Ishikawa (cell line): ENCODE measurements at regions not wholly inside any gene's neighbourhood (a gene's known extent, or its start where the extent isn't known, plus 50 kb on each side); places are given as distances from the start of the nearest gene placed in this dataset.

Experiments used
- CEBPB ChIP-seq: IDR thresholded peaks from 2 replicates; pipeline ENCODE4 v1.6.1; 2012
- CREB1 ChIP-seq: IDR thresholded peaks from 2 replicates; pipeline ENCODE4 v1.6.1; 2012; ENCODE audit warnings: low read depth
- EGR1 ChIP-seq: IDR thresholded peaks from 2 replicates; pipeline ENCODE4 v1.6.1; 2012
- EP300 ChIP-seq: IDR thresholded peaks from 2 replicates; pipeline ENCODE4 v1.6.1; 2012; ENCODE audit warnings: borderline replicate concordance
- MAX ChIP-seq: IDR thresholded peaks from 2 replicates; pipeline ENCODE4 v1.6.1; 2012
- NFIC ChIP-seq: IDR thresholded peaks from 2 replicates; pipeline ENCODE4 v1.6.1; 2012
- TAF1 ChIP-seq: IDR thresholded peaks from 2 replicates; pipeline ENCODE4 v1.6.1; 2012; ENCODE audit warnings: low read depth, mild to moderate bottlenecking
- TCF12 ChIP-seq: IDR thresholded peaks from 2 replicates; pipeline ENCODE4 v1.6.1; 2012; ENCODE audit warnings: low read depth
- YY1 ChIP-seq: IDR thresholded peaks from 2 replicates; pipeline ENCODE4 v1.6.1; 2012; ENCODE audit warnings: low read depth
- ZBTB7A ChIP-seq: IDR thresholded peaks from 2 replicates; pipeline ENCODE4 v1.6.1; 2012; ENCODE audit warnings: low read depth
- TF ChIP-seq, protein P1 (sequence below): IDR thresholded peaks from 2 replicates; pipeline ENCODE4 v1.6.1; 2012
- TF ChIP-seq, protein P2 (sequence below): IDR thresholded peaks from 2 replicates; pipeline ENCODE4 v1.6.1; 2012; ENCODE audit warnings: low read depth, mild to moderate bottlenecking

GRCh38 chr1:90354704-90355103 lies 359.8 kb downstream of the ZNF326 start:
- TF ChIP-seq EP300 (no peak), ZBTB7A (no peak), MAX (no peak), YY1 (no peak), CREB1 (no peak), TAF1 (no peak), NFIC (no peak), EGR1 (no peak), TCF12 (no peak), CEBPB (no peak)
- TF ChIP-seq, protein P1, sequence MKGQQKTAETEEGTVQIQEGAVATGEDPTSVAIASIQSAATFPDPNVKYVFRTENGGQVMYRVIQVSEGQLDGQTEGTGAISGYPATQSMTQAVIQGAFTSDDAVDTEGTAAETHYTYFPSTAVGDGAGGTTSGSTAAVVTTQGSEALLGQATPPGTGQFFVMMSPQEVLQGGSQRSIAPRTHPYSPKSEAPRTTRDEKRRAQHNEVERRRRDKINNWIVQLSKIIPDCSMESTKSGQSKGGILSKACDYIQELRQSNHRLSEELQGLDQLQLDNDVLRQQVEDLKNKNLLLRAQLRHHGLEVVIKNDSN = no peak
- TF ChIP-seq, protein P2, sequence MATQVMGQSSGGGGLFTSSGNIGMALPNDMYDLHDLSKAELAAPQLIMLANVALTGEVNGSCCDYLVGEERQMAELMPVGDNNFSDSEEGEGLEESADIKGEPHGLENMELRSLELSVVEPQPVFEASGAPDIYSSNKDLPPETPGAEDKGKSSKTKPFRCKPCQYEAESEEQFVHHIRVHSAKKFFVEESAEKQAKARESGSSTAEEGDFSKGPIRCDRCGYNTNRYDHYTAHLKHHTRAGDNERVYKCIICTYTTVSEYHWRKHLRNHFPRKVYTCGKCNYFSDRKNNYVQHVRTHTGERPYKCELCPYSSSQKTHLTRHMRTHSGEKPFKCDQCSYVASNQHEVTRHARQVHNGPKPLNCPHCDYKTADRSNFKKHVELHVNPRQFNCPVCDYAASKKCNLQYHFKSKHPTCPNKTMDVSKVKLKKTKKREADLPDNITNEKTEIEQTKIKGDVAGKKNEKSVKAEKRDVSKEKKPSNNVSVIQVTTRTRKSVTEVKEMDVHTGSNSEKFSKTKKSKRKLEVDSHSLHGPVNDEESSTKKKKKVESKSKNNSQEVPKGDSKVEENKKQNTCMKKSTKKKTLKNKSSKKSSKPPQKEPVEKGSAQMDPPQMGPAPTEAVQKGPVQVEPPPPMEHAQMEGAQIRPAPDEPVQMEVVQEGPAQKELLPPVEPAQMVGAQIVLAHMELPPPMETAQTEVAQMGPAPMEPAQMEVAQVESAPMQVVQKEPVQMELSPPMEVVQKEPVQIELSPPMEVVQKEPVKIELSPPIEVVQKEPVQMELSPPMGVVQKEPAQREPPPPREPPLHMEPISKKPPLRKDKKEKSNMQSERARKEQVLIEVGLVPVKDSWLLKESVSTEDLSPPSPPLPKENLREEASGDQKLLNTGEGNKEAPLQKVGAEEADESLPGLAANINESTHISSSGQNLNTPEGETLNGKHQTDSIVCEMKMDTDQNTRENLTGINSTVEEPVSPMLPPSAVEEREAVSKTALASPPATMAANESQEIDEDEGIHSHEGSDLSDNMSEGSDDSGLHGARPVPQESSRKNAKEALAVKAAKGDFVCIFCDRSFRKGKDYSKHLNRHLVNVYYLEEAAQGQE = no peak
